ENCODE measurements at regions not wholly inside any gene's neighbourhood (a gene's known extent, or its start where the extent isn't known, plus 50 kb on each side); places are given as distances from the start of the nearest gene placed in this dataset.

DNA sequence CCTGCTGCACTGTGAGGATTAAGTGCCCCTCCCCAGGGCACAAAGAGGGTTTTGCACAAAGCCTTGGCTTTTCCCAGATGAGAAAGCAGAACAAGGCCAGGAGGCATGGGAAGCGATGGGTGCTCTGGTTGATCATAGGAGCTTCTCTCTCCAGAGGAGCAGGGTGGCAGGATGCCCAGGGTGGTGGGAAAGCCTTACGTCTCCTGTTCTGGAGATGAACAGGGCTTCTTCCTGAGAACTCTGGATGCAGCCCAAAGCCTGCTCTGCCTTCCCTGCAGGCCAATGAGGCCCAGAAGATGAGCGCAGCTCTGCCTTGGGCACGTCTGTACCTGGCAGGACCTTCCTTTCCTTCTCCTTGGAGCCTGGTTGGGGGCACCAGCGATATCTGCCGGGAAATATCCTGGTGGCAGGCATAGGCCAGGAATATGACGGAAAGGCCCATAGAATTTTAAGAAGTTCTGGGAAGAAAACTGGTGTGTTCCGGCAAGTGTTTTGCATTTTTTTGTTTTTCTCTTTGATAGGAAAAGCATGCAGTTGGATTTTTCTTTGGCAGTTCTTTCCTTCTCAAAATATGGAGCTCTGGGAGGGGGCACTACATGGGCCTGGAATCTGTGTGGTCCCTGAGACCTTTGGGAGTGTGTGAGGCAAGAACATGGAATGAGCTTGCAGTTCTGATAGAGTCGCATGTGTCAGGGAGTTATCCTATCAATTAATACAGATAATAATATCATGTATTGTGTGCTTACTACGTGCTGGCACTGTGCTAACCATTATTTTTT is 253.2 kb upstream of the KLF4 start:
- TF ChIP-seq, protein P1, sequence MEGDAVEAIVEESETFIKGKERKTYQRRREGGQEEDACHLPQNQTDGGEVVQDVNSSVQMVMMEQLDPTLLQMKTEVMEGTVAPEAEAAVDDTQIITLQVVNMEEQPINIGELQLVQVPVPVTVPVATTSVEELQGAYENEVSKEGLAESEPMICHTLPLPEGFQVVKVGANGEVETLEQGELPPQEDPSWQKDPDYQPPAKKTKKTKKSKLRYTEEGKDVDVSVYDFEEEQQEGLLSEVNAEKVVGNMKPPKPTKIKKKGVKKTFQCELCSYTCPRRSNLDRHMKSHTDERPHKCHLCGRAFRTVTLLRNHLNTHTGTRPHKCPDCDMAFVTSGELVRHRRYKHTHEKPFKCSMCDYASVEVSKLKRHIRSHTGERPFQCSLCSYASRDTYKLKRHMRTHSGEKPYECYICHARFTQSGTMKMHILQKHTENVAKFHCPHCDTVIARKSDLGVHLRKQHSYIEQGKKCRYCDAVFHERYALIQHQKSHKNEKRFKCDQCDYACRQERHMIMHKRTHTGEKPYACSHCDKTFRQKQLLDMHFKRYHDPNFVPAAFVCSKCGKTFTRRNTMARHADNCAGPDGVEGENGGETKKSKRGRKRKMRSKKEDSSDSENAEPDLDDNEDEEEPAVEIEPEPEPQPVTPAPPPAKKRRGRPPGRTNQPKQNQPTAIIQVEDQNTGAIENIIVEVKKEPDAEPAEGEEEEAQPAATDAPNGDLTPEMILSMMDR (IDR thresholded peaks at IDR 0.05) = no peak
- TF ChIP-seq POLR2A (IDR thresholded peaks at IDR 0.05) = no peak
- TF ChIP-seq POLR2AphosphoS5 (IDR thresholded peaks at IDR 0.05; ENCODE audit: insufficient read depth in 1 of 2, low read depth in 1 of 2) = no peak

Measured in vagina (tissue), 2 donors.